HL-60 (cell line): ENCODE measurements at regions not wholly inside any gene's neighbourhood (a gene's known extent, or its start where the extent isn't known, plus 50 kb on each side); places are given as distances from the start of the nearest gene placed in this dataset.

Experiments
- DNase-seq, 2 experiments: peaks; one replicate each; pipeline ENCODE4 v3.0.0-alpha.2; 2010 to 2020; ENCODE audit warnings: low read depth in 1 of 2, low spot score in 1 of 2
- H3K27ac ChIP-seq: fragments of 250-450 bp; sonication (Bioruptor Pico); replicated peaks from 2 replicates; pipeline ENCODE4 v1.5.1; 2020; ENCODE audit warnings: mild to moderate bottlenecking, moderate library complexity
- H3K27me3 ChIP-seq: fragments of 250-450 bp; sonication (Bioruptor Pico); 2 replicates; pipeline ENCODE4 v1.5.1; 2021; ENCODE audit warnings: mild to moderate bottlenecking, moderate library complexity; ENCODE audit not compliant: insufficient read depth, poor library complexity, severe bottlenecking
- H3K4me3 ChIP-seq: replicated peaks from 2 replicates; pipeline ENCODE4 v1.5.1; 2011; ENCODE audit warnings: mild to moderate bottlenecking, control low read depth, low read length; ENCODE audit not compliant: insufficient read depth
- GABPA ChIP-seq: IDR thresholded peaks from 2 replicates; pipeline ENCODE4 v1.6.1; 2012; ENCODE audit warnings: low read depth
- POLR2AphosphoS5 ChIP-seq: IDR thresholded peaks from 2 replicates; pipeline ENCODE4 v1.6.1; 2012; ENCODE audit warnings: low read depth
- SPI1 ChIP-seq: IDR thresholded peaks from 2 replicates; pipeline ENCODE4 v1.6.1; 2012; ENCODE audit warnings: low read depth, mild to moderate bottlenecking, borderline replicate concordance
- TF ChIP-seq, protein P1 (sequence below): IDR thresholded peaks from 2 replicates; pipeline ENCODE4 v1.6.1; 2012; ENCODE audit warnings: low read depth; ENCODE audit not compliant: insufficient replicate concordance
- TF ChIP-seq, protein P2 (sequence below): IDR thresholded peaks from one replicate; pipeline ENCODE4 v1.5.1; 2011; ENCODE audit warnings: low read length, control low read depth, inconsistent platforms; ENCODE audit not compliant: insufficient read depth

DNA sequence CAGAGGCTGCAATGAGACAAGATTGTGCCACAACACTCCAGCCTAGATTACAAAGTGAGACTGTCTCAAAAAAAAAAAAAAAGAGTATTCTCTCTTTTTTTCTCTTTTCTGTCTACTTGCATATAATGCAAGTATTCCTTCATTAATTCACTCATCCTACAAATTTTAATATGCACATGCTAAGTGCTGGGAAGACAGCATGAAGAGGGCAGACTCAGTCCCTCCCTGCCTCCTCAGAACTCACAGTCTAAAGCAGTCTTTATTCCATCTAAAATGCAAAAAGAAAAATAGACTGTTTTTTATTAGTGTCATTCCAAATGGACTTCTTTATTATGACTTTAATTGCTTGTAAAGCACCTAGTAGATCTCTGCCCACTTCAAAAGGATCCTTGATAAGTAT is 85.6 kb downstream of the NKX6-1 start:
- no peak for DNase-seq
- Histone ChIP-seq H3K27ac (no peak overlapping the region), H3K27me3 (no peaks in the 10 kb centered on the region), H3K4me3 (no peak overlapping the region)
- TF ChIP-seq, protein P1, sequence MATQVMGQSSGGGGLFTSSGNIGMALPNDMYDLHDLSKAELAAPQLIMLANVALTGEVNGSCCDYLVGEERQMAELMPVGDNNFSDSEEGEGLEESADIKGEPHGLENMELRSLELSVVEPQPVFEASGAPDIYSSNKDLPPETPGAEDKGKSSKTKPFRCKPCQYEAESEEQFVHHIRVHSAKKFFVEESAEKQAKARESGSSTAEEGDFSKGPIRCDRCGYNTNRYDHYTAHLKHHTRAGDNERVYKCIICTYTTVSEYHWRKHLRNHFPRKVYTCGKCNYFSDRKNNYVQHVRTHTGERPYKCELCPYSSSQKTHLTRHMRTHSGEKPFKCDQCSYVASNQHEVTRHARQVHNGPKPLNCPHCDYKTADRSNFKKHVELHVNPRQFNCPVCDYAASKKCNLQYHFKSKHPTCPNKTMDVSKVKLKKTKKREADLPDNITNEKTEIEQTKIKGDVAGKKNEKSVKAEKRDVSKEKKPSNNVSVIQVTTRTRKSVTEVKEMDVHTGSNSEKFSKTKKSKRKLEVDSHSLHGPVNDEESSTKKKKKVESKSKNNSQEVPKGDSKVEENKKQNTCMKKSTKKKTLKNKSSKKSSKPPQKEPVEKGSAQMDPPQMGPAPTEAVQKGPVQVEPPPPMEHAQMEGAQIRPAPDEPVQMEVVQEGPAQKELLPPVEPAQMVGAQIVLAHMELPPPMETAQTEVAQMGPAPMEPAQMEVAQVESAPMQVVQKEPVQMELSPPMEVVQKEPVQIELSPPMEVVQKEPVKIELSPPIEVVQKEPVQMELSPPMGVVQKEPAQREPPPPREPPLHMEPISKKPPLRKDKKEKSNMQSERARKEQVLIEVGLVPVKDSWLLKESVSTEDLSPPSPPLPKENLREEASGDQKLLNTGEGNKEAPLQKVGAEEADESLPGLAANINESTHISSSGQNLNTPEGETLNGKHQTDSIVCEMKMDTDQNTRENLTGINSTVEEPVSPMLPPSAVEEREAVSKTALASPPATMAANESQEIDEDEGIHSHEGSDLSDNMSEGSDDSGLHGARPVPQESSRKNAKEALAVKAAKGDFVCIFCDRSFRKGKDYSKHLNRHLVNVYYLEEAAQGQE, result no peak
- TF ChIP-seq SPI1 (no peak), POLR2AphosphoS5 (no peak), GABPA (no peak)
- TF ChIP-seq, protein P2, sequence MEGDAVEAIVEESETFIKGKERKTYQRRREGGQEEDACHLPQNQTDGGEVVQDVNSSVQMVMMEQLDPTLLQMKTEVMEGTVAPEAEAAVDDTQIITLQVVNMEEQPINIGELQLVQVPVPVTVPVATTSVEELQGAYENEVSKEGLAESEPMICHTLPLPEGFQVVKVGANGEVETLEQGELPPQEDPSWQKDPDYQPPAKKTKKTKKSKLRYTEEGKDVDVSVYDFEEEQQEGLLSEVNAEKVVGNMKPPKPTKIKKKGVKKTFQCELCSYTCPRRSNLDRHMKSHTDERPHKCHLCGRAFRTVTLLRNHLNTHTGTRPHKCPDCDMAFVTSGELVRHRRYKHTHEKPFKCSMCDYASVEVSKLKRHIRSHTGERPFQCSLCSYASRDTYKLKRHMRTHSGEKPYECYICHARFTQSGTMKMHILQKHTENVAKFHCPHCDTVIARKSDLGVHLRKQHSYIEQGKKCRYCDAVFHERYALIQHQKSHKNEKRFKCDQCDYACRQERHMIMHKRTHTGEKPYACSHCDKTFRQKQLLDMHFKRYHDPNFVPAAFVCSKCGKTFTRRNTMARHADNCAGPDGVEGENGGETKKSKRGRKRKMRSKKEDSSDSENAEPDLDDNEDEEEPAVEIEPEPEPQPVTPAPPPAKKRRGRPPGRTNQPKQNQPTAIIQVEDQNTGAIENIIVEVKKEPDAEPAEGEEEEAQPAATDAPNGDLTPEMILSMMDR, result no peak

DNA sequence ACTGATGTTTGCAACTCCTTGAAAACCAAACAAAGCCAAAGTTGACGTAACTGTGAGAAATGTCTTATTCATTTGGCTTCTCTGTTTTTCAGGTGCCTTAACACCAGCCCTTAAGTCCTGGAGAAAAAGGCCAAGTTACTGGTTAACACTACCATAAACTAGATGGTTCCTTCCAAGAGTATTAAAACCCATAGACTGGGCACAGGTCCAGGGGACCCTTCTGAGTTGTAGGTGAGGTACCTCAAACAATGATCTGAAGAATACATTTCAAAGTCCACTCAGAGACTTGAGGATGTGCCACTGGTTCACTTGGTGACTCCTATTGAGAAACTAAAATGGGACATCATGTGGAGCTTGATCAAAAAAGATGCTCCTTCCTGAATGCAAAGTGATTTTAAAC is 87.0 kb downstream of the NKX6-1 start:
- Histone ChIP-seq H3K27ac (no peak overlapping the region), H3K4me3 (no peak overlapping the region), H3K27me3 (no peaks in the 10 kb centered on the region)
- no peak for TF ChIP-seq POLR2AphosphoS5
- TF ChIP-seq, protein P2, result no peak
- TF ChIP-seq, protein P1, result no peak
- no peak for TF ChIP-seq SPI1
- TF ChIP-seq GABPA, result no peak
- DNase-seq, result no peak

DNA sequence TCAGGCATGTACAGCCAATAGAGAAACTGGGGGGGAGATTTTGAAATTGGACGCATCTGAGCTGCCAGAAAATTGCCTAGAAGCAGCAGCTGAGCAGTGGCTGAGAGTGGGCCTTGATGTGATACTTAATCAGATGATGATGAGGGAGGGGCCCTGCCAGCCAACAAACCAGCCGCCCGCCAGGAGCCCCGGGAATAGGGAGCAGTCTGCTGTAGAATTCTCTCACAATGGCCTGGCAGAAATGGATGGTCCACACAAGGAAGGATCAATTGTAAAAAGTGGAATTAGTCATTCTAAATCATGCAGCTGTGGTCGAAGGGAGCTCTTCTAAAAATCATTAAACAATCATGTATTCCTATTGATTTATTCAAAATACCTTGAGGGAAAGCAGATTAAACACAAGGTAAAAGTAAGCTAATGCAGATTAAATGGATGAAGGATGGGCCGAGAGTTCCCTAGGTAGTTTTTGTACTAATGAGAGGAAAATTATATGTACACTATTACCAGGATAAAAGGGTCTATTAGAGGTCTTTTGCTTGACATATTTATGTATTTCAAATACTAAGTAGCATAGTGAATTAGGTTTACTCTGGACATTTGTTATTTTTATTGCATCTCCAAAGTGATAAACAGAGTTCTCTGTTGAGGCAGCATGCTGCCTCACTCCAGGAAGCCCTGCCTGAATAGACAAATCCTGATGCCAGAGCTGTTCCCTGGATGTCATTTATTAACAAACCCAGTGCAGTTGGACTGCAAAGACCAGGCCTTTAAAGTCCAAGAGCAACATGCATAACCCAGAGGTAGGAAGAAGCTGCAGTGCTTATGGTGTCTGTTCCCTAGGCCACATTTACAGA is 91.3 kb downstream of the NKX6-1 start:
- no peak for TF ChIP-seq GABPA
- TF ChIP-seq, protein P2, result no peak
- TF ChIP-seq SPI1, result no peak
- TF ChIP-seq, protein P1, result no peak
- no peak for TF ChIP-seq POLR2AphosphoS5
- DNase-seq, result no peak
- H3K27ac ChIP-seq, result no peak overlapping the region
- no peak overlapping the region for H3K4me3 ChIP-seq
- no peaks in the 10 kb centered on the region for H3K27me3 ChIP-seq
